Neural cell (in vitro differentiated cells): ENCODE measurements at regions not wholly inside any gene's neighbourhood (a gene's known extent, or its start where the extent isn't known, plus 50 kb on each side); places are given as distances from the start of the nearest gene placed in this dataset.

Source experiments
- CTCF ChIP-seq: fragments of 450-650 bp; IDR thresholded peaks from 2 replicates; pipeline ENCODE4 v1.5.1; 2014; ENCODE audit warnings: antibody characterized with exemption, mild to moderate bottlenecking, moderate library complexity; ENCODE audit not compliant: poor library complexity, severe bottlenecking
- EP300 ChIP-seq: fragments of 450-650 bp; conservative IDR thresholded peaks from 2 replicates; pipeline ENCODE4 v1.6.1; 2014; ENCODE audit warnings: antibody characterized with exemption, mild to moderate bottlenecking, moderate library complexity; ENCODE audit not compliant: poor library complexity, severe bottlenecking
- EZH2 ChIP-seq: fragments of 200-600, 300-800 bp; shearing (Covaris generic), sonication (generic); IDR thresholded peaks from 2 replicates; pipeline ENCODE4 v1.6.1; 2014; ENCODE audit warnings: antibody characterized with exemption, low read length, borderline replicate concordance, mild to moderate bottlenecking; ENCODE audit not compliant: insufficient read depth, poor library complexity, severe bottlenecking
- MXI1 ChIP-seq: fragments of 450-650 bp; conservative IDR thresholded peaks from 2 replicates; pipeline ENCODE4 v1.6.1; 2014; ENCODE audit warnings: antibody characterized with exemption, mild to moderate bottlenecking; ENCODE audit not compliant: poor library complexity, severe bottlenecking
- POLR2AphosphoS5 ChIP-seq: IDR thresholded peaks from 2 replicates; pipeline ENCODE4 v1.6.1; 2012
- RAD21 ChIP-seq: fragments of 450-650 bp; conservative IDR thresholded peaks from 2 replicates; pipeline ENCODE4 v1.6.1; 2014; ENCODE audit warnings: antibody characterized with exemption, mild to moderate bottlenecking, moderate library complexity
- REST ChIP-seq: IDR thresholded peaks from 2 replicates; pipeline ENCODE4 v1.6.1; 2012; ENCODE audit warnings: borderline replicate concordance
- TAF1 ChIP-seq: IDR thresholded peaks from 2 replicates; pipeline ENCODE4 v1.6.1; 2012; ENCODE audit warnings: low read depth

GRCh38 chr2:138382672-138383071 lies 118.9 kb upstream of the SPOPL start:
- no peak for TF ChIP-seq POLR2AphosphoS5
- no peak for TF ChIP-seq REST
- no peak for TF ChIP-seq CTCF
- no peak for TF ChIP-seq EZH2
- no peak for TF ChIP-seq TAF1
- TF ChIP-seq EP300: no peak
- no peak for TF ChIP-seq MXI1
- TF ChIP-seq RAD21: no peak
